ENCODE measurements at regions not wholly inside any gene's neighbourhood (a gene's known extent, or its start where the extent isn't known, plus 50 kb on each side); places are given as distances from the start of the nearest gene placed in this dataset.

GRCh38 chr18:47519277-47519676 is 267.8 kb upstream of the SKOR2 start:
- ATAC-seq, result no peak
- TF ChIP-seq BACH2 (CRISPR knock-in tag; IDR thresholded peaks at IDR 0.05; ENCODE audit: borderline replicate concordance) (no peak), ZC3H10 (CRISPR knock-in tag; IDR thresholded peaks at IDR 0.05) (no peak), ZFP30 (CRISPR knock-in tag; IDR thresholded peaks at IDR 0.05) (no peak), TCF4 (CRISPR knock-in tag; IDR thresholded peaks at IDR 0.05; ENCODE audit: borderline replicate concordance) (no peak), POU6F1 (CRISPR knock-in tag; IDR thresholded peaks at IDR 0.05; ENCODE audit: borderline replicate concordance, low read depth) (no peak), CSDC2 (CRISPR knock-in tag; IDR thresholded peaks at IDR 0.05) (no peak), GLIS3 (CRISPR knock-in tag; IDR thresholded peaks at IDR 0.05) (no peak), CREB5 (CRISPR knock-in tag; IDR thresholded peaks at IDR 0.05; ENCODE audit: low read depth) (no peak), PPARA (CRISPR knock-in tag; IDR thresholded peaks at IDR 0.05; ENCODE audit: borderline replicate concordance) (no peak), SNAI2 (CRISPR knock-in tag; IDR thresholded peaks at IDR 0.05) (no peak), ISL1 (CRISPR knock-in tag; IDR thresholded peaks at IDR 0.05) (no peak), ZNF70 (CRISPR knock-in tag; IDR thresholded peaks at IDR 0.05) (no peak), OSR1 (CRISPR knock-in tag; IDR thresholded peaks at IDR 0.05) (no peak), RARB (CRISPR knock-in tag; IDR thresholded peaks at IDR 0.05) (no peak), ZNF565 (CRISPR knock-in tag; conservative IDR thresholded peaks at IDR 0.05; ENCODE audit: low read depth) (no peak)

- no peak for TF ChIP-seq ARNTL (CRISPR knock-in tag; IDR thresholded peaks at IDR 0.05; ENCODE audit: borderline replicate concordance, low read depth)
- no peak for TF ChIP-seq BACH2 (CRISPR knock-in tag; IDR thresholded peaks at IDR 0.05; ENCODE audit: borderline replicate concordance)
- no peak for TF ChIP-seq POU6F1 (CRISPR knock-in tag; IDR thresholded peaks at IDR 0.05; ENCODE audit: borderline replicate concordance, low read depth)
- no peak for TF ChIP-seq TCF4 (CRISPR knock-in tag; IDR thresholded peaks at IDR 0.05; ENCODE audit: borderline replicate concordance)
- TF ChIP-seq TOX (CRISPR knock-in tag; IDR thresholded peaks at IDR 0.05; ENCODE audit: borderline replicate concordance), result no peak
- no peak for TF ChIP-seq SNAI2 (CRISPR knock-in tag; IDR thresholded peaks at IDR 0.05)
- no peak for TF ChIP-seq CSRNP3 (CRISPR knock-in tag; IDR thresholded peaks at IDR 0.05)
- TF ChIP-seq ZC3H10 (CRISPR knock-in tag; IDR thresholded peaks at IDR 0.05), result no peak
- TF ChIP-seq ESRRG (CRISPR knock-in tag; IDR thresholded peaks at IDR 0.05), result no peak
- TF ChIP-seq ISL1 (CRISPR knock-in tag; IDR thresholded peaks at IDR 0.05), result no peak
- no peak for TF ChIP-seq ZNF565 (CRISPR knock-in tag; conservative IDR thresholded peaks at IDR 0.05; ENCODE audit: low read depth)
- no peak for TF ChIP-seq ZNF8 (CRISPR knock-in tag; IDR thresholded peaks at IDR 0.05)
- TF ChIP-seq CREB5 (CRISPR knock-in tag; IDR thresholded peaks at IDR 0.05; ENCODE audit: low read depth), result no peak
- TF ChIP-seq ZNF70 (CRISPR knock-in tag; IDR thresholded peaks at IDR 0.05), result no peak
- no peak for TF ChIP-seq PPARA (CRISPR knock-in tag; IDR thresholded peaks at IDR 0.05; ENCODE audit: borderline replicate concordance)
- TF ChIP-seq ZFP30 (CRISPR knock-in tag; IDR thresholded peaks at IDR 0.05), result no peak
- no peak for TF ChIP-seq OSR1 (CRISPR knock-in tag; IDR thresholded peaks at IDR 0.05)
- TF ChIP-seq TSHZ2 (CRISPR knock-in tag; IDR thresholded peaks at IDR 0.05), result no peak
- ATAC-seq, result no peak
Measured at GRCh38 chr18:47513614-47514013, 262.2 kb upstream of the SKOR2 start.
